DND-41 (cell line): ENCODE measurements at regions not wholly inside any gene's neighbourhood (a gene's known extent, or its start where the extent isn't known, plus 50 kb on each side); places are given as distances from the start of the nearest gene placed in this dataset.

Experiments used
- CTCF ChIP-seq: IDR thresholded peaks from 2 replicates; pipeline ENCODE4 v1.5.1; 2012; ENCODE audit warnings: borderline replicate concordance, low read length, moderate library complexity, mild to moderate bottlenecking; ENCODE audit not compliant: poor library complexity, severe bottlenecking; ENCODE audit errors: extremely low read depth
- EZH2 ChIP-seq: IDR thresholded peaks from 3 replicates; pipeline ENCODE4 v1.6.1; 2012; ENCODE audit warnings: borderline replicate concordance, low read depth, mild to moderate bottlenecking, moderate library complexity, low read length, inconsistent platforms; ENCODE audit not compliant: severe bottlenecking

- no peak for TF ChIP-seq CTCF
- TF ChIP-seq EZH2 = no peak
Measured at GRCh38 chr3:99134986-99135385, 233.5 kb upstream of the DCBLD2 start.
